Loucy (cell line): ENCODE measurements at regions not wholly inside any gene's neighbourhood (a gene's known extent, or its start where the extent isn't known, plus 50 kb on each side); places are given as distances from the start of the nearest gene placed in this dataset.

Experiments used
- H2AFZ ChIP-seq: fragments of 200-600 bp; sonication (generic); 2 replicates; pipeline ENCODE4 v1.6.0; 2016; ENCODE audit warnings: antibody characterized with exemption, mild to moderate bottlenecking, low read length, moderate library complexity
- H3F3A ChIP-seq: fragments of 200-600 bp; 2 replicates; pipeline ENCODE4 v1.6.0; 2016; ENCODE audit warnings: antibody characterized with exemption, low read depth, mild to moderate bottlenecking
- H3K27me3 ChIP-seq: fragments of 200-600 bp; sonication (generic); 2 replicates; pipeline ENCODE4 v1.6.1; 2014; ENCODE audit warnings: low read length, mild to moderate bottlenecking; ENCODE audit not compliant: insufficient read depth, poor library complexity, severe bottlenecking
- H3K36me3 ChIP-seq: fragments of 200-600 bp; sonication (generic); 2 replicates; pipeline ENCODE4 v1.6.1; 2016; ENCODE audit warnings: low read length; ENCODE audit not compliant: insufficient read depth
- H3K4me1 ChIP-seq: fragments of 200-600 bp; sonication (generic); 2 replicates; pipeline ENCODE4 v1.5.1; 2014; ENCODE audit warnings: low read length, mild to moderate bottlenecking; ENCODE audit not compliant: insufficient read depth, poor library complexity, severe bottlenecking
- H3K4me2 ChIP-seq: fragments of 200-600 bp; sonication (generic); 2 replicates; pipeline ENCODE4 v1.6.0; 2014; ENCODE audit warnings: antibody characterized with exemption, low read length, low read depth, mild to moderate bottlenecking; ENCODE audit not compliant: poor library complexity, severe bottlenecking
- H3K4me3 ChIP-seq: fragments of 200-600 bp; sonication (generic); 2 replicates; pipeline ENCODE4 v1.5.1; 2014; ENCODE audit warnings: low read length, mild to moderate bottlenecking, mixed read lengths; ENCODE audit not compliant: poor library complexity, severe bottlenecking
- H3K79me2 ChIP-seq: fragments of 200-600 bp; sonication (generic); 2 replicates; pipeline ENCODE4 v1.6.1; 2014; ENCODE audit warnings: low read length; ENCODE audit not compliant: insufficient read depth
- H3K9ac ChIP-seq: fragments of 200-600 bp; sonication (generic); 2 replicates; pipeline ENCODE4 v1.6.0; 2014; ENCODE audit warnings: mild to moderate bottlenecking, low read depth, low read length, moderate library complexity; ENCODE audit not compliant: poor library complexity, severe bottlenecking
- H3K9me2 ChIP-seq: fragments of 200-600 bp; sonication (generic); replicated peaks from 2 replicates; pipeline ENCODE4 v1.6.1; 2016; ENCODE audit warnings: low read depth, low read length, mixed read lengths
- H3K9me3 ChIP-seq: fragments of 200-600 bp; sonication (generic); 2 replicates; pipeline ENCODE4 v1.6.1; 2014; ENCODE audit warnings: mild to moderate bottlenecking, antibody characterized with exemption, low read length, low read depth; ENCODE audit not compliant: insufficient read depth
- H4K20me1 ChIP-seq: fragments of 200-600 bp; sonication (generic); 2 replicates; pipeline ENCODE4 v1.6.0; 2014; ENCODE audit warnings: antibody characterized with exemption, low read length, mild to moderate bottlenecking; ENCODE audit not compliant: insufficient read depth, poor library complexity, severe bottlenecking
- CTCF ChIP-seq: fragments of 200-600 bp; sonication (generic); conservative IDR thresholded peaks from 2 replicates; pipeline ENCODE4 v1.5.1; 2014; ENCODE audit warnings: mild to moderate bottlenecking, antibody characterized with exemption, low read length
- EZH2phosphoT487 ChIP-seq: fragments of 200-600 bp; IDR thresholded peaks from 2 replicates; pipeline ENCODE4 v1.6.1; 2018; ENCODE audit warnings: antibody characterized with exemption, mild to moderate bottlenecking, moderate library complexity, borderline replicate concordance

- Histone ChIP-seq H3K4me1 (no peaks in the 10 kb centered on the region), H4K20me1 (no peaks in the 10 kb centered on the region), H3K4me3 (no peak overlapping the region), H3K4me2 (no peak overlapping the region), H3K27me3 (no peaks in the 10 kb centered on the region), H3K36me3 (no peaks in the 10 kb centered on the region), H3F3A (no peaks in the 10 kb centered on the region), H2AFZ (no peak overlapping the region), H3K9ac (no peak overlapping the region), H3K9me3 (no peaks in the 10 kb centered on the region), H3K9me2 (no peaks in the 10 kb centered on the region), H3K79me2 (no peaks in the 10 kb centered on the region)
- TF ChIP-seq EZH2phosphoT487 (no peak), CTCF (no peak)
These were observed 196.6 kb downstream of the PLK2 start for GRCh38 chr5:58263296-58263695.

GRCh38 chr5:58262226-58262625 lies 197.7 kb downstream of the PLK2 start:
- Histone ChIP-seq H3K9me2 (no peaks in the 10 kb centered on the region), H4K20me1 (no peaks in the 10 kb centered on the region), H2AFZ (no peak overlapping the region), H3K79me2 (no peaks in the 10 kb centered on the region), H3K9me3 (no peaks in the 10 kb centered on the region), H3K4me1 (no peaks in the 10 kb centered on the region), H3K4me2 (no peak overlapping the region), H3K36me3 (no peaks in the 10 kb centered on the region), H3K4me3 (no peak overlapping the region), H3K27me3 (no peaks in the 10 kb centered on the region), H3F3A (no peaks in the 10 kb centered on the region), H3K9ac (no peak overlapping the region)
- TF ChIP-seq CTCF (no peak), EZH2phosphoT487 (no peak)

GRCh38 chr5:58261605-58262004 lies 198.3 kb downstream of the PLK2 start:
- H3K4me1 ChIP-seq, result no peaks in the 10 kb centered on the region
- TF ChIP-seq EZH2phosphoT487, result no peak
- no peak for TF ChIP-seq CTCF

More at GRCh38 chr5:58261605-58262004, 198.3 kb downstream of the PLK2 start:
- H3K9ac ChIP-seq, result no peak overlapping the region
- H3K79me2 ChIP-seq, result no peaks in the 10 kb centered on the region
- no peak overlapping the region for H2AFZ ChIP-seq
- H3F3A ChIP-seq, result no peaks in the 10 kb centered on the region
- H4K20me1 ChIP-seq, result no peaks in the 10 kb centered on the region
- no peak overlapping the region for H3K4me2 ChIP-seq
- H3K4me3 ChIP-seq, result no peak overlapping the region
- H3K27me3 ChIP-seq, result no peaks in the 10 kb centered on the region
- no peaks in the 10 kb centered on the region for H3K36me3 ChIP-seq
- H3K9me3 ChIP-seq, result no peaks in the 10 kb centered on the region
- H3K9me2 ChIP-seq, result no peaks in the 10 kb centered on the region
